GM12872 (cell line): ENCODE measurements at regions not wholly inside any gene's neighbourhood (a gene's known extent, or its start where the extent isn't known, plus 50 kb on each side); places are given as distances from the start of the nearest gene placed in this dataset.

Source experiments
- CTCF ChIP-seq: IDR thresholded peaks from 3 replicates; pipeline ENCODE4 v1.5.1; 2011; ENCODE audit warnings: low read depth, mild to moderate bottlenecking, low read length, moderate library complexity; ENCODE audit not compliant: insufficient read depth

- no peak for TF ChIP-seq CTCF
These were observed 185.5 kb downstream of the HSD17B3 start for GRCh38 chr9:96116275-96117064.

DNA sequence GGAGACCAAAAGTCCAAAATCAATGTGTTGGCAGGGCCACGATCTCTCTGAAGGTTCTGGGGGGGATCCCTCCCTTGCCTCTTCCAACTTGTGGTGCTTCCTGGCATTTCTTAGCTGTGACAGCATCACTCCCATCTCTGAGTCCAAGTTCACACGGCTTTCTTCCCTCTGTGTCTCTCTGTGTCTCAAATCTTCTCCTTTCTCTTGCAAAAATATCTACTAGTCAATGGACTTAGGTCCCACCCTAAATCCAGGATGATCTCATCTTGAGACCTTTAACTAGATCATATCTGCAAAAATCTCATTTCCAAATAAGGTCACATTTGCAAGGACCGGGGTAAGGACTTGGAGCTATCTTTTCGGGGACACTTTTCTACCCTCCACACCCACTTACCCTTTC is 186.1 kb downstream of the HSD17B3 start:
- no peak for TF ChIP-seq CTCF

DNA sequence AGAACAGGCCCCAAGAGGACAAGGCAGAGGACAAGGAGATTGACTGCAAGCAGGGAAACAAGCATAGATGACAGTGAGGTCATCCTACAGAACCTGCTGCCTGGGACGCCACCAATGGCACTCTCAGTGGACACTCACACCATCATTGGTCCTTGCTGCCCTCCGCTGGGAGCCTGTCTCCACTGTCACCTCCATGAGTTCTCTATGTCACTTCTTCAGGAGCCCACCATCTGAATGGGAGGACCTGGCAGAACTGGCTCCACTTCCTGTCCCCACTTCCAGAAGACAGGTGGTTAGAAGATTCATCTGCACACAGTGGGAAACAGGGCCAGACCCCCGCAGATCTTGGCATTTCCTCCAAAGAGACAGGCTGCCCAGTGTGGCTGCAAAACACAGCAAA is 188.9 kb downstream of the HSD17B3 start:
- TF ChIP-seq CTCF: no peak

DNA sequence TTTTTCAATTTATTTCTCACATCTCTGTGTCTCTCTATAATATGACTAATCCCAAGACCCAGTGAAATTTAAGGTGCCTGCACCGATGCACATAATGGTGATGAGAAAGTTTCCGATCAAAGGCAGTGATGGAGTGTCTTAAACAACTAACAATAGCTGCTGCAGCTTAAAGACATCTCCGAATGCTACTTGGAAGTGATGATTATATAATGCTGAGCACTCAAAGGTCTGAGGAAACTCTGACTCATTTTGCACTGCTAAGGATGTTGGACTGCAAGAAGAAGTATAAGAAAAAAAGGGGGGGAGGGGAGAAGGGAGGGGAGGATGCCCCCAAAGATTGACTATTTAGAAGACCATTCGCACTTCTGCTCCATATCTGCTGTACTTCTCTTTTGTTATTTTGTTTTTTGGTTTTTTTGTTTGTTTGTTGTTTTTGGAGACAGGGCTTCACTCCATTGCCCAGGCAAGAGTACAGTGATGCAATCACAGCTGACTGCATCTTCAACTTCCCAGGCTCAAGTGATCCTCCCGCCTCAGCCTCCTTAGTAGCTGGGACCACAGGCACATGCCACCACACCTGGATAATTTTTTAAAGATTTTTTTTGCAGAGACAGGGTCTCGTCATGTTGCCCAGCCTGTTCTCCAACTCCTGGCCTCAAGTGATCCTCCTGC is 192.2 kb downstream of the HSD17B3 start:
- TF ChIP-seq CTCF: no peak

DNA sequence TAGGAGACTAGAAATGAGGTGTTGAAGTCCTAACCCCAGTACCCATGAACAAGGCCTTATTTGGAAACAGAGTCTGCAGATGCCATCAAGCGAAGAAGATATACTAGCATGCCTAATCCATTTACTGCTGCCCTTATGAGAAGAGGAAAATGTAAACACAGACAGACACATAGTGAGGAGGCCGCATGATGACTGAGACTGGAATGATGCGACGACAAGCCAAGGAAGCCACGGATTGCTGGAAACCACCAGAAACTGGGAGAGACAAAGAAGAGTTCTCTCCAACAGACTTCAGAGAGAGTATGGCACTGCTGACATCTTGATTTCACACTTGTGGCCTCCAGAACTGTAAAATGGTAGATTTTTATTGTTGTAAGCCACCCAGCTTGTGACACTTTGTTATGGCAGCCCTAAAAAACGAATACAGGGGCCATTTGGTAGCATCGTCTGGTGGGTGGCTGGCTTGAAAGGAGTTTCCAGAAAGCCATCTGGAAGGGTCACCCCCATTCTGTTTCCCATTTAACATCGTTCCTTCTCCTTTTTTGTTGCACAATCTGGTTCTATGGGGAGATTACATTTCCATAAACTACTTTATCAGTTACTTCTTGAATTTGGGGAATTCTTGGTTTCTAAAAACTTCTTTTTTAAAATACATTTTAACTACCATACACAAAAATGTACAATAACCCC is 193.1 kb downstream of the HSD17B3 start:
- TF ChIP-seq CTCF: no peak

DNA sequence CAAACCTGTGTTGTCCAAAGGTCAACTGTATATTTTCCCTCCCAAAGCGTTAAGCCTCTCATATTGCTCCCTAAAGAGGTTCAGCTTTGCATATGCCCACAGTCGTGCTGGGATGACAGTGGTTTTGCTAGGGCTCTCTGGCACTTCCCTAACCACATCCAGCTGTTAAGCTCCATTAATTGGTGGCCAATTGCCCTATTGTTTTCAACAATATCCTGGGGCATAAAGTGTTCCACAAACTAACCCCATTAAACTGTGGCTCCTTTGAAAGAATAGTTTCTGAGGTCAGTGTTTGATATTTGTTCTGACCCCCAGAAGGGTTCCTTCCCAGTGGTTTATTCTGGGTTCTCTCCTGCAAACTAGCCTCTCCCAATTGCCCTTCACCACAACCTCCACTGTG is 194.5 kb downstream of the HSD17B3 start:
- no peak for TF ChIP-seq CTCF
